ENCODE measurements at regions not wholly inside any gene's neighbourhood (a gene's known extent, or its start where the extent isn't known, plus 50 kb on each side); places are given as distances from the start of the nearest gene placed in this dataset.
A peak's percentile ranks its signal among the peaks of the same experiment; 100 is the strongest.

GRCh38 chr2:42116195-42117181 lies 52.7 kb upstream of the EML4 start:
- no peaks in the 10 kb centered on the region for H3K9me3 ChIP-seq (ENCODE audit: insufficient read depth, low read length, severe bottlenecking)
- H3K4me2 ChIP-seq (ENCODE audit: insufficient read depth, low read length): no peak overlapping the region
- no peaks in the 10 kb centered on the region for H4K20me1 ChIP-seq (ENCODE audit: insufficient read depth, low read length)
- ATAC-seq (ENCODE audit: insufficient read depth, low read depth) (no peak), DNase-seq (no peak)
- no peaks in the 10 kb centered on the region for H3K79me2 ChIP-seq (ENCODE audit: insufficient read depth, low read length)
- H3K4me1 ChIP-seq (ENCODE audit: insufficient read depth, low read length): no peaks in the 10 kb centered on the region
- no peak for TF ChIP-seq CTCF (IDR thresholded peaks at IDR 0.05; ENCODE audit: borderline replicate concordance, extremely low read depth, low read length, poor library complexity, severe bottlenecking)
- no peak for TF ChIP-seq EZH2 (IDR thresholded peaks at IDR 0.05; ENCODE audit: borderline replicate concordance, low read depth, low read length, severe bottlenecking)
- H3K27me3 ChIP-seq (ENCODE audit: insufficient read depth, low read length, poor library complexity): no peaks in the 10 kb centered on the region
- no peak overlapping the region for H2AFZ ChIP-seq (ENCODE audit: low read depth, low read length)
- H3K9ac ChIP-seq (ENCODE audit: low read depth, low read length): no peak overlapping the region
- H3K4me3 ChIP-seq (ENCODE audit: low read depth in 1 of 2, low read length in 2 of 2): no peak overlapping the region
- H3K27ac ChIP-seq (ENCODE audit: low read length): no peak overlapping the region
- no peaks in the 10 kb centered on the region for H3K36me3 ChIP-seq (ENCODE audit: insufficient read depth, low read length)

DNA sequence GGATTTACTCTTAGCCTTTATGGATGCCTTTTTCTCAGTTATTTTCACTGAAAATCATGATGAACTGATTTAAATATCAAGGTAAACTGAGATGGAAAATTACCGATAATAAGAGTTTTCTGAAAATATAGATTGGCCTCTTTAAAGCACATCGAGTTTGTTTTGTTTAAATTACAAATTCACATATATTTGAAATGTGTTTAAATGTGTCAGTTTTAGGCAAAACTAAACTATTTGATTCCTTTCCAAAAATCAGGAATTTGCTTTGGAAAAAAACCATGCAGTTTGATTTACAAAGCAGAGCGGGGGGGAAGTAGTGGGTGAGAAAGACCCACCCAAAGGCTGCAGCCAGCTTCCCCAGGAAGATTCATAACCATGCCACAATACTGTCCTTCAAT lies 52.0 kb upstream of the EML4 start:
- ATAC-seq (ENCODE audit: insufficient read depth, low read depth): no peak
- no peak overlapping the region for H3K4me2 ChIP-seq (ENCODE audit: insufficient read depth, low read length)
- H3K9ac ChIP-seq (ENCODE audit: low read depth, low read length): no peak overlapping the region
- H2AFZ ChIP-seq (ENCODE audit: low read depth, low read length): no peak overlapping the region
- H3K79me2 ChIP-seq (ENCODE audit: insufficient read depth, low read length): no peaks in the 10 kb centered on the region
- no peaks in the 10 kb centered on the region for H3K4me1 ChIP-seq (ENCODE audit: insufficient read depth, low read length)
- no peaks in the 10 kb centered on the region for H3K36me3 ChIP-seq (ENCODE audit: insufficient read depth, low read length)
- no peak overlapping the region for H3K4me3 ChIP-seq (ENCODE audit: low read depth in 1 of 2, low read length in 2 of 2)
- no peaks in the 10 kb centered on the region for H4K20me1 ChIP-seq (ENCODE audit: insufficient read depth, low read length)
- DNase-seq: no peak
- no peak overlapping the region for H3K27ac ChIP-seq (ENCODE audit: low read length)
- H3K27me3 ChIP-seq (ENCODE audit: insufficient read depth, low read length, poor library complexity): no peaks in the 10 kb centered on the region
- no peaks in the 10 kb centered on the region for H3K9me3 ChIP-seq (ENCODE audit: insufficient read depth, low read length, severe bottlenecking)
- TF ChIP-seq EZH2 (IDR thresholded peaks at IDR 0.05; ENCODE audit: borderline replicate concordance, low read depth, low read length, severe bottlenecking): no peak
- no peak for TF ChIP-seq CTCF (IDR thresholded peaks at IDR 0.05; ENCODE audit: borderline replicate concordance, extremely low read depth, low read length, poor library complexity, severe bottlenecking)

DNA sequence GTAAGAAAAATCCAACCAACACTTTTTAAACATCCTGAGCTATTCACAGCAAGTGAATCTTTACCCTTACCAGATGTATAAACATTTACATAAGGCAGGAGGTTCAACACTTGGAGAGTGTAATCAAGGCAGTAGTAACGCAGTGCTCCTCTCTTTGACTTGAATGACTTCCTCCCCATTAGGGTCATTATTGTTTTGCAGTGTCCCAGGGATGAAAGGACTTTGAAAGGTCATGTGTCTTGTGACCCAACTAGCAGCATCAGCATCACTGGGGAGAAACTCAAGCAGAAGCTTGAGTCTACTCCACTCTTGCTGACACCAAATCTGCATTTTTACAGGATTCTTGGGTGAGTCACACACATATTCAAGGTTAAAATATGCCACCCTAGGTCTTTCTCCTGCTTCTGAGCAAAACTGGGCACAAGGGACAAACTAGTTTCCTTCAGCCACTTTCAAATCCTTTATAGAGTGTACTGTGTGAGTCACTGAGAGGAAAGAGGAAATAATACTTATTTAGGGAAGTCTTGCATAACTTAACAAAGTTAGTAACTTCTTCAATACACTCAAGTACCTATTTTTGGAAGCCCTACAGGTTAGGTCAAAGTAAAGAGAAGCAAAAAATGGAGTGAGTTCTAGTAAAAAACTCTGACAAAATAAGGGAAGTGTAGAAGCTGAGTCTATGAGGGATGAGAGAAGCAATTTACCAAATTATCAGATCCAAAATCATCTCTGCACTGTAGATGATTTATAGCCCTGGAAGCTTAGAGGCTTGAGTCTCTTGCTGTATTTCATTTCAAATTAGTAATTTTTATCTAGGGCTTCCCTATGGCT lies 51.0 kb upstream of the EML4 start:
- H3K9me3 ChIP-seq (ENCODE audit: insufficient read depth, low read length, severe bottlenecking): no peaks in the 10 kb centered on the region
- no peak overlapping the region for H3K4me3 ChIP-seq (ENCODE audit: low read depth in 1 of 2, low read length in 2 of 2)
- peaks cover 3% of the 10 kb centered on the region for H3K4me1 ChIP-seq (ENCODE audit: insufficient read depth, low read length)
- no peak overlapping the region for H3K27ac ChIP-seq (ENCODE audit: low read length)
- DNase-seq (no peak), ATAC-seq (ENCODE audit: insufficient read depth, low read depth) (peak; percentile 22; the same call in 2 of the 3 replicates)
- H3K79me2 ChIP-seq (ENCODE audit: insufficient read depth, low read length): no peaks in the 10 kb centered on the region
- no peak overlapping the region for H2AFZ ChIP-seq (ENCODE audit: low read depth, low read length)
- H3K4me2 ChIP-seq (ENCODE audit: insufficient read depth, low read length): no peak overlapping the region
- TF ChIP-seq CTCF (IDR thresholded peaks at IDR 0.05; ENCODE audit: borderline replicate concordance, extremely low read depth, low read length, poor library complexity, severe bottlenecking) (no peak), EZH2 (IDR thresholded peaks at IDR 0.05; ENCODE audit: borderline replicate concordance, low read depth, low read length, severe bottlenecking) (no peak)
- H3K27me3 ChIP-seq (ENCODE audit: insufficient read depth, low read length, poor library complexity): no peaks in the 10 kb centered on the region
- no peaks in the 10 kb centered on the region for H3K36me3 ChIP-seq (ENCODE audit: insufficient read depth, low read length)
- no peak overlapping the region for H3K9ac ChIP-seq (ENCODE audit: low read depth, low read length)
- H4K20me1 ChIP-seq (ENCODE audit: insufficient read depth, low read length): no peaks in the 10 kb centered on the region

Measured in DND-41 (cell line).